ENCODE measurements at regions not wholly inside any gene's neighbourhood (a gene's known extent, or its start where the extent isn't known, plus 50 kb on each side); places are given as distances from the start of the nearest gene placed in this dataset.

- TF ChIP-seq POLR2A (IDR thresholded peaks at IDR 0.05; ENCODE audit: low read depth, low read length): no peak
- no peak for TF ChIP-seq CTCF (IDR thresholded peaks at IDR 0.05; ENCODE audit: extremely low read depth in 1 of 2, insufficient read depth in 1 of 2, low read depth in 1 of 2, low read length in 2 of 2)
- no peak for TF ChIP-seq POLR2AphosphoS5 (IDR thresholded peaks at IDR 0.05; ENCODE audit: insufficient read depth, low read depth, low read length)
- no peak for TF ChIP-seq EZH2 (IDR thresholded peaks at IDR 0.05; ENCODE audit: borderline replicate concordance, low read depth, low read length, severe bottlenecking)
- no peak for TF ChIP-seq FOS (IDR thresholded peaks at IDR 0.05; ENCODE audit: borderline replicate concordance, insufficient read depth, low read length)
- TF ChIP-seq MYC (IDR thresholded peaks at IDR 0.05; ENCODE audit: low read depth, low read length): no peak
- TF ChIP-seq GATA2 (IDR thresholded peaks at IDR 0.05; ENCODE audit: insufficient read depth, insufficient read length, low read depth, low read length): no peak
Measured at GRCh38 chr5:83866181-83866580, 145.5 kb upstream of the HAPLN1 start.
